GM12891 (cell line): ENCODE measurements at regions not wholly inside any gene's neighbourhood (a gene's known extent, or its start where the extent isn't known, plus 50 kb on each side); places are given as distances from the start of the nearest gene placed in this dataset.

Experiments used
- POLR2A ChIP-seq: IDR thresholded peaks from 2 replicates; pipeline ENCODE4 v1.6.1; 2011; ENCODE audit warnings: low read depth, low read length, control low read depth
- POLR2AphosphoS5 ChIP-seq: IDR thresholded peaks from 2 replicates; pipeline ENCODE4 v1.6.1; 2011; ENCODE audit warnings: low read depth, low read length, control low read depth
- POU2F2 ChIP-seq: IDR thresholded peaks from 2 replicates; pipeline ENCODE4 v1.6.1; 2011; ENCODE audit warnings: low read depth, mild to moderate bottlenecking, control low read depth, low read length, moderate library complexity
- SPI1 ChIP-seq: IDR thresholded peaks from 2 replicates; pipeline ENCODE4 v1.6.1; 2011; ENCODE audit warnings: low read depth, low read length, control low read depth
- TAF1 ChIP-seq: IDR thresholded peaks from 2 replicates; pipeline ENCODE4 v1.6.1; 2011; ENCODE audit warnings: low read depth, low read length, control low read depth

- TF ChIP-seq POU2F2 (no peak), POLR2A (no peak), POLR2AphosphoS5 (no peak), TAF1 (no peak), SPI1 (no peak)
These were observed 65.4 kb upstream of the CTNNA2 start for GRCh38 chr2:79447463-79447862.
